ENCODE measurements at regions not wholly inside any gene's neighbourhood (a gene's known extent, or its start where the extent isn't known, plus 50 kb on each side); places are given as distances from the start of the nearest gene placed in this dataset.

DNA sequence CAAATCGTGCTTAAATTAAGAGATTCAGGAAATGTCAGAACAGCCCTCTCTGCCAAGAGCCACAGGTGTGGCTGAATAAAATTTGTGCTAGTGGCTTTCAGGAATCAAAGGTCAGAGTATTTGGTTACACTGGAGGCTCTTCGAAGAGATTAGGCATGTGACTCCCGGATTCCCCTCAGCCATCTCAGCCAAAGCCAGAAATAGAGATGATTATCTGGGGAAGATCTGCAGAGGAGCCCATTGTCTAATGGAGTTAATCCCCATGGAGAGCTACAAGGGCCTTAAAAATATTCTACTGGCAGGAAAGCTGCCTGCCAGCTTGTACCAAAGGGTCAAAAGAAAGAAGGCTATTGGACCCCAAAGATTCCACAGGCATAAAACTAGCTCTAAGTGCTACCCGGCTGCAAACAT lies 1259.5 kb downstream of the TBC1D22A start:
- H3K4me3 ChIP-seq (ENCODE audit: low read depth, low read length): no peak overlapping the region
- TF ChIP-seq, protein P1, sequence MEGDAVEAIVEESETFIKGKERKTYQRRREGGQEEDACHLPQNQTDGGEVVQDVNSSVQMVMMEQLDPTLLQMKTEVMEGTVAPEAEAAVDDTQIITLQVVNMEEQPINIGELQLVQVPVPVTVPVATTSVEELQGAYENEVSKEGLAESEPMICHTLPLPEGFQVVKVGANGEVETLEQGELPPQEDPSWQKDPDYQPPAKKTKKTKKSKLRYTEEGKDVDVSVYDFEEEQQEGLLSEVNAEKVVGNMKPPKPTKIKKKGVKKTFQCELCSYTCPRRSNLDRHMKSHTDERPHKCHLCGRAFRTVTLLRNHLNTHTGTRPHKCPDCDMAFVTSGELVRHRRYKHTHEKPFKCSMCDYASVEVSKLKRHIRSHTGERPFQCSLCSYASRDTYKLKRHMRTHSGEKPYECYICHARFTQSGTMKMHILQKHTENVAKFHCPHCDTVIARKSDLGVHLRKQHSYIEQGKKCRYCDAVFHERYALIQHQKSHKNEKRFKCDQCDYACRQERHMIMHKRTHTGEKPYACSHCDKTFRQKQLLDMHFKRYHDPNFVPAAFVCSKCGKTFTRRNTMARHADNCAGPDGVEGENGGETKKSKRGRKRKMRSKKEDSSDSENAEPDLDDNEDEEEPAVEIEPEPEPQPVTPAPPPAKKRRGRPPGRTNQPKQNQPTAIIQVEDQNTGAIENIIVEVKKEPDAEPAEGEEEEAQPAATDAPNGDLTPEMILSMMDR (IDR thresholded peaks at IDR 0.05; ENCODE audit: borderline replicate concordance, insufficient read depth, low read depth, low read length): no peak

DNA sequence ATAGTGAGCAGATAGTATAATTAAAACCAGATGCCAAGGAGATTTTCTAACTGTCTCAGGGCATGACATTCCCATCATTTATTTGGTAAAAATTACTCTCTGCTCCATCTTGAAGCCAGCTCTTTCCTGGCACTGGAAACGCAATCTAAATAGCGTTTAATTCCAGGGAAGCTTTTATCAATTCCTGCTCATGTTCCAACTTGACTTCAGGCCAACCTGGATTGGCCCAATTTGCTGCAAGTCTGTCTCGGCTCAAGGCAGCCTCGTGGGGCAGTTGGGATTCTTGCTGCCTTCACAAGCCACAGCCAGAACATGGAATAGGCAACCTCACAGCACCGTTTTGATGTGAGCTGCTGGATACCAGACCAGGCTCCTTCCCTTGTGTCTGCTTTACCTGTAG lies 1255.9 kb downstream of the TBC1D22A start:
- H3K4me3 ChIP-seq (ENCODE audit: low read depth, low read length): no peak overlapping the region
- TF ChIP-seq, protein P1 (IDR thresholded peaks at IDR 0.05; ENCODE audit: borderline replicate concordance, insufficient read depth, low read depth, low read length): no peak

DNA sequence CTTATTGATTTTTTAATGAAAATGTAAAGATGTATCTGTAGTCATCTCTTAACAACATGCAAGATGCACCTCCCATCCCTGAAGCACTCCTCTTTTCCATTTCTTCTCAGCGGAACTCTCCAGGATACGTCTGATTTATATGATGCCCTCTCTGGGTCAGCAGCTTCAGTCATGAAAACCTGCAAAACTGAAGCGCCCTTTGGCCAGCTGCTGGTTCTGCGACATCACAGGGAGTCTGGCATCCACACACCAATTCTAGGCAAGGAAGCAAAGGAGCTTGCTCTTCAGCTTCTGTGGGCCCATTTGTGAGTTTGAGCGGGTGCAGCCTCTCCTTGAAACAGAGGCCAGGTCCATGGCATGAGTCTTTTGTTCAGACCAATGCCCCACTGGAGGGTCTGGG lies 1253.3 kb downstream of the TBC1D22A start:
- TF ChIP-seq, protein P1 (IDR thresholded peaks at IDR 0.05; ENCODE audit: borderline replicate concordance, insufficient read depth, low read depth, low read length): no peak
- no peak overlapping the region for H3K4me3 ChIP-seq (ENCODE audit: low read depth, low read length)

DNA sequence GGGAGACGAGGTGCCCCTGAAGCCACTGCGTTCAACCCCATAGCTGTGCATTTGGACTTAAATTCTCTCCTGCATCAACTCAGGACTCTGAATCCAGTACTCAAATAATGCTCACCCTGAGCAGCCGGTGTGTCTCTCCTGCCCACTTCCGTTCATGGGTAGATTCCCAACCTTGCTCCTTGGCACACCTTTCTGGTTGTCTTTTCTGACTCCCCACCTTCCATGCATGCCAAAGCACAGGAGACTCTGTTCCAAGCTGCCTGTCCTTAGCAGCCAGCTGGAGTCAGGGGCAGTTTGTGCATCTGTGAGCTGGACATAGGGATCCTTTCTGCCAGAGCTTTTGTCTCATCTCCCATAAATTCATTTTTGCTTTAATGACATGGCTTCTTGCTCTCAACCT lies 1242.5 kb downstream of the TBC1D22A start:
- no peak overlapping the region for H3K4me3 ChIP-seq (ENCODE audit: low read depth, low read length)
- TF ChIP-seq, protein P1 (IDR thresholded peaks at IDR 0.05; ENCODE audit: borderline replicate concordance, insufficient read depth, low read depth, low read length): no peak

DNA sequence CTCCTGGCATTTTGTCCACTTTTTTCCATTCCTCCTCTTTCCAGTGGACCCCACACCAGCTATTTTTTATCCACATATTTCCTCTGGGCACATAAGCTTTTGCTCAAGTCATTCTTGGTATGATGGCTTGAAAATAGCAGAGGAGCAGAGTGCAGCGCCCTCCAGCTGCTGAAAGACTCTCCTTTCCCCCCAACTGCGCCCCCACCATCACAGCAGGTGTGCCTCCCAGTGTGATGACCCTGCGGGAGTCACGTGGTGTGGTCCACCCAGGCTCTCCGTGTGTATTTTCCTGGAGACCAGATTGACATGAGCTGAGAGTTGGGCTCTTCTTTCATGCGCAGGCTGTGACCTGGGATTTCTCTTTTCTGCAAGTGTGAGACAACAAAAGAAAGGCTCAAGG lies 1241.6 kb downstream of the TBC1D22A start:
- H3K4me3 ChIP-seq (ENCODE audit: low read depth, low read length): no peak overlapping the region
- TF ChIP-seq, protein P1 (IDR thresholded peaks at IDR 0.05; ENCODE audit: borderline replicate concordance, insufficient read depth, low read depth, low read length): no peak

DNA sequence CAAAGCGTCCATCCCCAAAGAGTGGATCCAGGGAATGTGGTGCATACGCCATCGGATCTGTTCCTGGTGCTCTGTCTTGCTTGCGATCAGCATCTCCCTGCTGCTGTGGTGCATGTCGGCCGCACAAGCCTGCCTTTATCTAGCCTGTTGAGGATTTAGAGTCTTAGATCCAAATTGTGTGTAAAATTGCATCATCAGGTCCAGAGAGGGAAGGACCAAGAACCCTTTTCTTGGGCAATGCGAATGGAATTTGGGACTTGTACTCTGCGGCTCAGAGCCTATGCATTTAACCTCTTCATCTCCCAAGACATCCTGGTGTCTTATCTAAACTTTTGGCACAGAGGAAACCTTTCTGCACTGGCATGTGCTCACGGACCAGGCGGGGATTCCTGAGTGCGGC lies 1238.7 kb downstream of the TBC1D22A start:
- H3K4me3 ChIP-seq (ENCODE audit: low read depth, low read length): no peak overlapping the region
- TF ChIP-seq, protein P1 (IDR thresholded peaks at IDR 0.05; ENCODE audit: borderline replicate concordance, insufficient read depth, low read depth, low read length): no peak

DNA sequence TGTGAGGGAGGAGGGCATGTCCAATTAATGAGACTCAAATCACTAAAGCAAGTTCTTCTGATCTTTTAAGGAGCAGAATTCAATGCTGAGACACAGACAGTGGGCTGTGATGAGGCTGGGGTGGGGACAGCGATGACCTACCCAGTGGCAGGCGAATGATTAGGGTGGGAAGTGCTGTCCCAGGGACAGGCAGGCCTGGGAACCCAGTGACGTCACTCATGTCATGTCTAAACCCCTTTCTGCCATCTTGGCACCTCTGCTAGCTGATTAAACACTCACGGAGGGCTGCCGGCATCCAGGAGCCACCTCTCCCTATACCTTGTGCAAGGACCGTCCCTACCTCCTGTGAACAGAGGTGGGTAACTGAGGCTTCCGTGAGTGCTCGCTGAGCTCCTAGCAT lies 1235.2 kb downstream of the TBC1D22A start:
- TF ChIP-seq, protein P1 (IDR thresholded peaks at IDR 0.05; ENCODE audit: borderline replicate concordance, insufficient read depth, low read depth, low read length): no peak
- no peak overlapping the region for H3K4me3 ChIP-seq (ENCODE audit: low read depth, low read length)
